Suprapubic skin (tissue), 4 donors: ENCODE measurements at regions not wholly inside any gene's neighbourhood (a gene's known extent, or its start where the extent isn't known, plus 50 kb on each side); places are given as distances from the start of the nearest gene placed in this dataset.

ENCODE experiments used
- CTCF ChIP-seq, 2 donors: fragments of 200-600 bp in 1 of 2; fragments of 450-650 bp in 1 of 2; sonication (generic) in 1 of 2; IDR thresholded peaks; one replicate each; pipeline ENCODE4 v1.5.1; 2016 to 2019; ENCODE audit warnings: antibody characterized with exemption in 2 of 2, mild to moderate bottlenecking in 1 of 2, moderate library complexity in 1 of 2
- POLR2A ChIP-seq, 2 donors: fragments of 450-650 bp; IDR thresholded peaks; one replicate each; pipeline ENCODE4 v1.6.1; 2017; ENCODE audit warnings: antibody characterized with exemption in 2 of 2, mild to moderate bottlenecking in 2 of 2, moderate library complexity in 2 of 2
- POLR2AphosphoS5 ChIP-seq, 3 donors: sonication (generic); formaldehyde crosslinking; IDR thresholded peaks; one replicate each; pipeline ENCODE4 v1.6.1; 2017; ENCODE audit warnings: antibody characterized with exemption in 3 of 3

GRCh38 chr11:87942786-87943185 lies 232.5 kb downstream of the RAB38 start:
- no peak for TF ChIP-seq CTCF (IDR thresholded peaks at IDR 0.05)
- TF ChIP-seq POLR2A (IDR thresholded peaks at IDR 0.05): no peak
- no peak for TF ChIP-seq POLR2AphosphoS5 (IDR thresholded peaks at IDR 0.05)
